Neural cell (in vitro differentiated cells): ENCODE measurements at regions not wholly inside any gene's neighbourhood (a gene's known extent, or its start where the extent isn't known, plus 50 kb on each side); places are given as distances from the start of the nearest gene placed in this dataset.

Experiments used
- H2AFZ ChIP-seq: fragments of 200-600, 300-800 bp; sonication (generic), shearing (Covaris generic); 2 replicates; pipeline ENCODE4 v1.6.0; 2014; ENCODE audit warnings: low read depth, mild to moderate bottlenecking, antibody characterized with exemption, low read length, moderate library complexity
- H3F3A ChIP-seq: fragments of 200-600 bp; shearing (Covaris generic); 2 replicates; pipeline ENCODE4 v1.6.1; 2016; ENCODE audit warnings: mild to moderate bottlenecking, moderate library complexity, mixed read lengths, antibody characterized with exemption, low read length; ENCODE audit not compliant: insufficient read depth, poor library complexity, severe bottlenecking
- H3K27ac ChIP-seq: fragments of 200-600, 300-800 bp; sonication (generic), shearing (Covaris generic); 2 replicates; pipeline ENCODE4 v1.5.1; 2014; ENCODE audit warnings: mild to moderate bottlenecking, low read length, moderate library complexity
- H3K27me3 ChIP-seq: fragments of 300-800, 200-600 bp; sonication (generic), shearing (Covaris generic); 2 replicates; pipeline ENCODE4 v1.6.0; 2014; ENCODE audit warnings: mild to moderate bottlenecking, low read depth, low read length, moderate library complexity; ENCODE audit not compliant: insufficient read depth
- H3K36me3 ChIP-seq: fragments of 300-800, 200-600 bp; sonication (generic), shearing (Covaris generic); 2 replicates; pipeline ENCODE4 v1.5.1; 2014; ENCODE audit warnings: mild to moderate bottlenecking, antibody characterized with exemption, low read length, moderate library complexity; ENCODE audit not compliant: insufficient read depth
- H3K4me2 ChIP-seq: fragments of 300-800, 200-600 bp; sonication (generic), shearing (Covaris generic); 2 replicates; pipeline ENCODE4 v1.6.0; 2014; ENCODE audit warnings: mild to moderate bottlenecking, low read length
- H3K4me3 ChIP-seq: fragments of 300-800, 200-600 bp; sonication (generic), shearing (Covaris generic); 2 replicates; pipeline ENCODE4 v1.5.1; 2014; ENCODE audit warnings: mild to moderate bottlenecking, low read length, moderate library complexity
- H3K79me2 ChIP-seq: fragments of 200-600 bp; shearing (Covaris generic); replicated peaks from 2 replicates; pipeline ENCODE4 v1.6.0; 2014; ENCODE audit warnings: mild to moderate bottlenecking, low read length, moderate library complexity; ENCODE audit not compliant: insufficient read depth
- H3K9ac ChIP-seq: fragments of 300-800, 200-600 bp; sonication (generic), shearing (Covaris generic); 2 replicates; pipeline ENCODE4 v1.6.1; 2016; ENCODE audit warnings: mild to moderate bottlenecking, low read length, mixed read lengths
- H3K9me2 ChIP-seq: fragments of 200-600 bp; shearing (Covaris generic); 2 replicates; pipeline ENCODE4 v1.6.1; 2016; ENCODE audit warnings: mild to moderate bottlenecking, low read length, mixed read lengths; ENCODE audit not compliant: insufficient read depth
- H3K9me3 ChIP-seq: fragments of 200-600, 300-800 bp; sonication (generic), shearing (Covaris generic); 2 replicates; pipeline ENCODE4 v1.6.1; 2016; ENCODE audit warnings: mild to moderate bottlenecking, mixed run types, low read length, moderate library complexity, mixed read lengths
- H4K20me1 ChIP-seq: fragments of 200-600 bp; shearing (Covaris generic); 2 replicates; pipeline ENCODE4 v1.6.1; 2016; ENCODE audit warnings: mild to moderate bottlenecking, mixed run types; ENCODE audit not compliant: insufficient read depth
- EP300 ChIP-seq: fragments of 450-650 bp; conservative IDR thresholded peaks from 2 replicates; pipeline ENCODE4 v1.6.1; 2014; ENCODE audit warnings: antibody characterized with exemption, mild to moderate bottlenecking, moderate library complexity; ENCODE audit not compliant: poor library complexity, severe bottlenecking
- EZH2 ChIP-seq: fragments of 200-600, 300-800 bp; shearing (Covaris generic), sonication (generic); IDR thresholded peaks from 2 replicates; pipeline ENCODE4 v1.6.1; 2014; ENCODE audit warnings: antibody characterized with exemption, low read length, borderline replicate concordance, mild to moderate bottlenecking; ENCODE audit not compliant: insufficient read depth, poor library complexity, severe bottlenecking
- MXI1 ChIP-seq: fragments of 450-650 bp; conservative IDR thresholded peaks from 2 replicates; pipeline ENCODE4 v1.6.1; 2014; ENCODE audit warnings: antibody characterized with exemption, mild to moderate bottlenecking; ENCODE audit not compliant: poor library complexity, severe bottlenecking
- POLR2AphosphoS5 ChIP-seq: IDR thresholded peaks from 2 replicates; pipeline ENCODE4 v1.6.1; 2012
- RAD21 ChIP-seq: fragments of 450-650 bp; conservative IDR thresholded peaks from 2 replicates; pipeline ENCODE4 v1.6.1; 2014; ENCODE audit warnings: antibody characterized with exemption, mild to moderate bottlenecking, moderate library complexity
- SMC3 ChIP-seq: fragments of 450-650 bp; conservative IDR thresholded peaks from 2 replicates; pipeline ENCODE4 v1.6.1; 2014; ENCODE audit warnings: antibody characterized with exemption, mild to moderate bottlenecking, moderate library complexity; ENCODE audit not compliant: poor library complexity
- TAF1 ChIP-seq: IDR thresholded peaks from 2 replicates; pipeline ENCODE4 v1.6.1; 2012; ENCODE audit warnings: low read depth
- TF ChIP-seq, protein P1 (sequence below): IDR thresholded peaks from 2 replicates; pipeline ENCODE4 v1.6.1; 2012; ENCODE audit warnings: borderline replicate concordance
- TF ChIP-seq, protein P2 (sequence below): fragments of 450-650 bp; IDR thresholded peaks from 2 replicates; pipeline ENCODE4 v1.5.1; 2014; ENCODE audit warnings: antibody characterized with exemption, mild to moderate bottlenecking, moderate library complexity; ENCODE audit not compliant: poor library complexity, severe bottlenecking

DNA sequence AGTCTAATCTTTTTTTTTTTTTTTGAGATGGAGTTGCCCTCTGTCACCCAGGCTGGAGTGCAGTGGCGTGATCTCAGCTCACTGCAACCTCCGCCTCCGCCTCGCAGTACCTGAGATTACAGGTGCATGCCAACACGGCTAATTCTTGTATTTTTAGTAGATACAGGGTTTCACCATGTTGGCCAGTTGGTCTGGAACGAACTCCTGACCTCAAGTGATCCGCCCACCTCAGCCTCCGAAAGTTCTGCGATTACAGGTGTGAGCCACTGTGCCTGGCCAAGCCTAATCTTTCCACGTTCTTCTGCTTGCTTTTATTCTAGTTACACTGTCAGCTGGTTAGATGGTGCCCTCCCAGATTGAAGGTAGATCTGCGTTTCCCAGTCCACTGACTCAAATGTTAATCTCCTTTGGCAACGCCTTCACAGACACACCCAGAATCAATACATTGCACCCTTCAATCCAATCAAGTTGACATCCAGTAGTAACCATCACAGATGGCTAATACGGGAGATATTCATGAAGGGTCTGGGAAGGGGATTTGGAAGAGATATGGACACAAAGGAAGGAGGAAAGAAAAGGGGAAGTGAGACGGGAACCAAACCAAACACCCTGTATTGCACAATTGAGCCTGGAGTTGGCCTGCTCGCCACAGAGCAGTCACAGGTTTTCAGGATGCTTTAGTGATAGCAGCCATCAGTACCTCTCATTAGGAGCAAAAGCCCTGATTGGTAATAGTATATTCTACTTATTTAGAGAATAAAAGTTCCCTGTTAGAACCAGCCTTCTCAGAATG lies 229.8 kb downstream of the PIK3C3 start:
- H3K4me2 ChIP-seq = no peak overlapping the region
- H3K9me3 ChIP-seq = no peaks in the 10 kb centered on the region
- no peaks in the 10 kb centered on the region for H3K9me2 ChIP-seq
- no peaks in the 10 kb centered on the region for H3K27me3 ChIP-seq
- TF ChIP-seq RAD21 (no peak), POLR2AphosphoS5 (no peak), TAF1 (no peak), EP300 (no peak), MXI1 (no peak), EZH2 (no peak), SMC3 (no peak)
- TF ChIP-seq, protein P1, sequence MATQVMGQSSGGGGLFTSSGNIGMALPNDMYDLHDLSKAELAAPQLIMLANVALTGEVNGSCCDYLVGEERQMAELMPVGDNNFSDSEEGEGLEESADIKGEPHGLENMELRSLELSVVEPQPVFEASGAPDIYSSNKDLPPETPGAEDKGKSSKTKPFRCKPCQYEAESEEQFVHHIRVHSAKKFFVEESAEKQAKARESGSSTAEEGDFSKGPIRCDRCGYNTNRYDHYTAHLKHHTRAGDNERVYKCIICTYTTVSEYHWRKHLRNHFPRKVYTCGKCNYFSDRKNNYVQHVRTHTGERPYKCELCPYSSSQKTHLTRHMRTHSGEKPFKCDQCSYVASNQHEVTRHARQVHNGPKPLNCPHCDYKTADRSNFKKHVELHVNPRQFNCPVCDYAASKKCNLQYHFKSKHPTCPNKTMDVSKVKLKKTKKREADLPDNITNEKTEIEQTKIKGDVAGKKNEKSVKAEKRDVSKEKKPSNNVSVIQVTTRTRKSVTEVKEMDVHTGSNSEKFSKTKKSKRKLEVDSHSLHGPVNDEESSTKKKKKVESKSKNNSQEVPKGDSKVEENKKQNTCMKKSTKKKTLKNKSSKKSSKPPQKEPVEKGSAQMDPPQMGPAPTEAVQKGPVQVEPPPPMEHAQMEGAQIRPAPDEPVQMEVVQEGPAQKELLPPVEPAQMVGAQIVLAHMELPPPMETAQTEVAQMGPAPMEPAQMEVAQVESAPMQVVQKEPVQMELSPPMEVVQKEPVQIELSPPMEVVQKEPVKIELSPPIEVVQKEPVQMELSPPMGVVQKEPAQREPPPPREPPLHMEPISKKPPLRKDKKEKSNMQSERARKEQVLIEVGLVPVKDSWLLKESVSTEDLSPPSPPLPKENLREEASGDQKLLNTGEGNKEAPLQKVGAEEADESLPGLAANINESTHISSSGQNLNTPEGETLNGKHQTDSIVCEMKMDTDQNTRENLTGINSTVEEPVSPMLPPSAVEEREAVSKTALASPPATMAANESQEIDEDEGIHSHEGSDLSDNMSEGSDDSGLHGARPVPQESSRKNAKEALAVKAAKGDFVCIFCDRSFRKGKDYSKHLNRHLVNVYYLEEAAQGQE = no peak
- TF ChIP-seq, protein P2, sequence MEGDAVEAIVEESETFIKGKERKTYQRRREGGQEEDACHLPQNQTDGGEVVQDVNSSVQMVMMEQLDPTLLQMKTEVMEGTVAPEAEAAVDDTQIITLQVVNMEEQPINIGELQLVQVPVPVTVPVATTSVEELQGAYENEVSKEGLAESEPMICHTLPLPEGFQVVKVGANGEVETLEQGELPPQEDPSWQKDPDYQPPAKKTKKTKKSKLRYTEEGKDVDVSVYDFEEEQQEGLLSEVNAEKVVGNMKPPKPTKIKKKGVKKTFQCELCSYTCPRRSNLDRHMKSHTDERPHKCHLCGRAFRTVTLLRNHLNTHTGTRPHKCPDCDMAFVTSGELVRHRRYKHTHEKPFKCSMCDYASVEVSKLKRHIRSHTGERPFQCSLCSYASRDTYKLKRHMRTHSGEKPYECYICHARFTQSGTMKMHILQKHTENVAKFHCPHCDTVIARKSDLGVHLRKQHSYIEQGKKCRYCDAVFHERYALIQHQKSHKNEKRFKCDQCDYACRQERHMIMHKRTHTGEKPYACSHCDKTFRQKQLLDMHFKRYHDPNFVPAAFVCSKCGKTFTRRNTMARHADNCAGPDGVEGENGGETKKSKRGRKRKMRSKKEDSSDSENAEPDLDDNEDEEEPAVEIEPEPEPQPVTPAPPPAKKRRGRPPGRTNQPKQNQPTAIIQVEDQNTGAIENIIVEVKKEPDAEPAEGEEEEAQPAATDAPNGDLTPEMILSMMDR = no peak
- no peaks in the 10 kb centered on the region for H3K79me2 ChIP-seq
- no peaks in the 10 kb centered on the region for H3F3A ChIP-seq
- no peak overlapping the region for H3K27ac ChIP-seq
- no peak overlapping the region for H3K9ac ChIP-seq
- H3K36me3 ChIP-seq = no peaks in the 10 kb centered on the region
- H2AFZ ChIP-seq = no peak overlapping the region
- H3K4me3 ChIP-seq = no peak overlapping the region
- H4K20me1 ChIP-seq = no peaks in the 10 kb centered on the region

DNA sequence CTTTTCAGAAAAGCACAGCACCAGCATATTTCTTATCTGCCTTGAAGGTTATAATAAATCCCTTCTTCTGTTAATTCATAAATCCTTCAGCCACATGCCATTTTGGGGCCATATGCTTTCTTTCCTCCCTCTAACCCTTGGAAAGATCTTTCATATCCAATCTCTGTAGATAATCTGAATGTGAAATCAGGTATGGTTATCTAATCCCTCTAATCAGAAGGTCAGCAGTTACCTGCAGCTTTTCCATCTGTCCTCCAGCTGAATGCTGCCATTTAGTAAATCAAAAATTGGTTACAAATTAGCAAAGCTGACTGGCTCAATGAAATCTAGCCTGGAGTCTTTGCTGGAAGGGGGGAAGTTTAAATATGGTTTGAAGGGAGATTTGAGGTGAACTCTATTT lies 230.5 kb downstream of the PIK3C3 start:
- Histone ChIP-seq H3K4me3 (no peak overlapping the region), H3K9ac (no peak overlapping the region), H3K79me2 (no peaks in the 10 kb centered on the region), H3F3A (no peaks in the 10 kb centered on the region), H3K9me3 (no peaks in the 10 kb centered on the region), H2AFZ (no peak overlapping the region), H3K27me3 (no peaks in the 10 kb centered on the region), H3K9me2 (no peaks in the 10 kb centered on the region), H3K36me3 (no peaks in the 10 kb centered on the region), H3K4me2 (no peak overlapping the region), H3K27ac (no peak overlapping the region), H4K20me1 (no peaks in the 10 kb centered on the region)
- TF ChIP-seq, protein P1 = no peak
- TF ChIP-seq EP300 = no peak
- no peak for TF ChIP-seq MXI1
- TF ChIP-seq RAD21 = no peak
- no peak for TF ChIP-seq TAF1
- TF ChIP-seq, protein P2 = no peak
- no peak for TF ChIP-seq SMC3
- TF ChIP-seq POLR2AphosphoS5 = no peak
- no peak for TF ChIP-seq EZH2
